CD4-positive, alpha-beta T cell (primary cell): ENCODE measurements at regions not wholly inside any gene's neighbourhood (a gene's known extent, or its start where the extent isn't known, plus 50 kb on each side); places are given as distances from the start of the nearest gene placed in this dataset.

Experiments
- ATAC-seq: fragments of 200-7000 bp; cut with Tn5 transposase; one replicate; pipeline ENCODE4 v1.10.0; 2022; ENCODE audit warnings: mild to moderate bottlenecking; ENCODE audit not compliant: poor library complexity
- CTCF ChIA-PET: fragments of 350-600 bp; sonication (Branson Sonifier 250); formaldehyde crosslinking; loops from one replicate; lab custom pipeline; 2021; ENCODE audit warnings: antibody characterized with exemption, inconsistent platforms; lab: Charles Lee
- POLR2A ChIA-PET: fragments of 350-600 bp; sonication (Branson Sonifier 250); formaldehyde crosslinking; loops from one replicate; lab custom pipeline; 2021; ENCODE audit warnings: antibody characterized with exemption, inconsistent platforms; lab: Charles Lee
- DNase-seq, 14 experiments: peaks; one replicate each; pipeline ENCODE4 v3.0.0-alpha.2; 2013 to 2020; ENCODE audit warnings: mixed read lengths in 2 of 14
- H3K27ac ChIP-seq, 2 donors: one replicate each; pipeline versions ENCODE4 v1.5.1 to v1.7.0; 2013; ENCODE audit warnings: low read length in 2 of 2, low read depth in 1 of 2, mild to moderate bottlenecking in 1 of 2
- H3K27me3 ChIP-seq, 2 experiments: 1 replicate in 1 of 2; 2 replicates in 1 of 2; pipeline versions ENCODE4 v1.6.1 to v1.7.0; 2013; ENCODE audit warnings: low read length in 2 of 2, control low read depth in 1 of 2, mild to moderate bottlenecking in 1 of 2, moderate library complexity in 1 of 2; ENCODE audit not compliant: insufficient read depth in 2 of 2, control insufficient read depth in 1 of 2
- H3K36me3 ChIP-seq: one replicate; pipeline ENCODE4 v1.6.1; 2013; ENCODE audit warnings: low read length, control low read depth; ENCODE audit not compliant: insufficient read depth
- H3K4me1 ChIP-seq: one replicate; pipeline ENCODE4 v1.6.1; 2013; ENCODE audit warnings: low read length, control low read depth; ENCODE audit not compliant: insufficient read depth
- H3K4me3 ChIP-seq: one replicate; pipeline ENCODE4 v1.5.1; 2013; ENCODE audit warnings: mild to moderate bottlenecking, low read length, moderate library complexity
- H3K9me3 ChIP-seq, 2 experiments: 1 replicate in 1 of 2; 2 replicates in 1 of 2; pipeline versions ENCODE4 v1.6.1 to v1.7.0; 2013; ENCODE audit warnings: low read length in 2 of 2, mild to moderate bottlenecking in 2 of 2, control low read depth in 1 of 2, moderate library complexity in 1 of 2; ENCODE audit not compliant: control insufficient read depth in 1 of 2, insufficient read depth in 1 of 2
- H3K27ac Mint-ChIP-seq: one replicate; pipeline ENCODE4 v1.8.0; 2020; ENCODE audit warnings: mixed read lengths
- H3K27me3 Mint-ChIP-seq: one replicate; pipeline ENCODE4 v1.8.0; 2021; ENCODE audit warnings: mixed read lengths
- H3K36me3 Mint-ChIP-seq: one replicate; pipeline ENCODE4 v1.8.0; 2021; ENCODE audit warnings: low read depth, mixed read lengths
- H3K4me1 Mint-ChIP-seq: one replicate; pipeline ENCODE4 v1.8.0; 2021; ENCODE audit warnings: low read depth, mixed read lengths
- H3K4me3 Mint-ChIP-seq: one replicate; pipeline ENCODE4 v1.8.0; 2020; ENCODE audit warnings: mild to moderate bottlenecking, mixed read lengths
- H3K9me3 Mint-ChIP-seq: one replicate; pipeline ENCODE4 v1.8.0; 2020; ENCODE audit warnings: mixed read lengths
- intact Hi-C, 2 experiments: fragments of 100-400 bp; cut with DNase I in 1 of 2; cut with micrococcal nuclease in 1 of 2; formaldehyde crosslinking; loops; one replicate each; pipeline versions ENCODE4 v1.15.1 to v1.9.0; 2023 to 2025; cut with DNase I, micrococcal nuclease
- TF ChIP-seq, protein P1 (sequence below): fragments of 200-600 bp; IDR thresholded peaks from one replicate; pipeline ENCODE4 v1.8.0; 2022; ENCODE audit warnings: antibody characterized with exemption, mild to moderate bottlenecking

DNA sequence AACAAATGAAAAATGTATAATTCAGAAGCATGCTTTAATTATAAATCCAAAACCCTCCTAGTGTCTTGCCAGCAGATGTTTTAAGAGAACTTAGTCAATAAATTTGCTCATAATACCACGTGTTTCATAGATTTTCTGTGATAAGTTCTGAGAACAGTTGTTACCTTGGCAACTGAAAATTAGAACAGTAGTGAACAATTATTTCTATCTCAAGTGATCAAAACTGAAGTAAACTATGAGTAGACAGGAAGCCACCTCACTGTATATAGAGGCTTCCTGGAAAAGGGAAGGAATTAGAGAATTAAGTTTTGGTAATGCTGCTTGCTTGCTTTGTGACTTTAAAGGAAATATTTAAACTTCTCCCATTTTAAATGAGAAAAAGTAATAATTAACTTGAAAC, 266.0 kb upstream of the ANO3 start:
- ATAC-seq (no peak), DNase-seq (no peak)
- H3K9me3 Mint-ChIP-seq, result peaks cover 4% of the 10 kb centered on the region
- TF ChIP-seq, protein P1, sequence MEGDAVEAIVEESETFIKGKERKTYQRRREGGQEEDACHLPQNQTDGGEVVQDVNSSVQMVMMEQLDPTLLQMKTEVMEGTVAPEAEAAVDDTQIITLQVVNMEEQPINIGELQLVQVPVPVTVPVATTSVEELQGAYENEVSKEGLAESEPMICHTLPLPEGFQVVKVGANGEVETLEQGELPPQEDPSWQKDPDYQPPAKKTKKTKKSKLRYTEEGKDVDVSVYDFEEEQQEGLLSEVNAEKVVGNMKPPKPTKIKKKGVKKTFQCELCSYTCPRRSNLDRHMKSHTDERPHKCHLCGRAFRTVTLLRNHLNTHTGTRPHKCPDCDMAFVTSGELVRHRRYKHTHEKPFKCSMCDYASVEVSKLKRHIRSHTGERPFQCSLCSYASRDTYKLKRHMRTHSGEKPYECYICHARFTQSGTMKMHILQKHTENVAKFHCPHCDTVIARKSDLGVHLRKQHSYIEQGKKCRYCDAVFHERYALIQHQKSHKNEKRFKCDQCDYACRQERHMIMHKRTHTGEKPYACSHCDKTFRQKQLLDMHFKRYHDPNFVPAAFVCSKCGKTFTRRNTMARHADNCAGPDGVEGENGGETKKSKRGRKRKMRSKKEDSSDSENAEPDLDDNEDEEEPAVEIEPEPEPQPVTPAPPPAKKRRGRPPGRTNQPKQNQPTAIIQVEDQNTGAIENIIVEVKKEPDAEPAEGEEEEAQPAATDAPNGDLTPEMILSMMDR, result no peak
- Histone ChIP-seq H3K27ac (no peak overlapping the region), H3K4me3 (no peak overlapping the region), H3K9me3 (peaks cover 0 to 3% of the 10 kb centered on the region in 2 experiments), H3K27me3 (no peaks in the 10 kb centered on the region), H3K36me3 (no peaks in the 10 kb centered on the region), H3K4me1 (no peaks in the 10 kb centered on the region)
- ChIA-PET POLR2A (no interaction called here), CTCF (no interaction called here)
- H3K27me3 Mint-ChIP-seq, result no peaks in the 10 kb centered on the region
- H3K36me3 Mint-ChIP-seq, result no peaks in the 10 kb centered on the region
- intact Hi-C loops, result no loop called here
- H3K27ac Mint-ChIP-seq, result no peak overlapping the region
- H3K4me1 Mint-ChIP-seq, result no peaks in the 10 kb centered on the region
- H3K4me3 Mint-ChIP-seq, result no peak overlapping the region

DNA sequence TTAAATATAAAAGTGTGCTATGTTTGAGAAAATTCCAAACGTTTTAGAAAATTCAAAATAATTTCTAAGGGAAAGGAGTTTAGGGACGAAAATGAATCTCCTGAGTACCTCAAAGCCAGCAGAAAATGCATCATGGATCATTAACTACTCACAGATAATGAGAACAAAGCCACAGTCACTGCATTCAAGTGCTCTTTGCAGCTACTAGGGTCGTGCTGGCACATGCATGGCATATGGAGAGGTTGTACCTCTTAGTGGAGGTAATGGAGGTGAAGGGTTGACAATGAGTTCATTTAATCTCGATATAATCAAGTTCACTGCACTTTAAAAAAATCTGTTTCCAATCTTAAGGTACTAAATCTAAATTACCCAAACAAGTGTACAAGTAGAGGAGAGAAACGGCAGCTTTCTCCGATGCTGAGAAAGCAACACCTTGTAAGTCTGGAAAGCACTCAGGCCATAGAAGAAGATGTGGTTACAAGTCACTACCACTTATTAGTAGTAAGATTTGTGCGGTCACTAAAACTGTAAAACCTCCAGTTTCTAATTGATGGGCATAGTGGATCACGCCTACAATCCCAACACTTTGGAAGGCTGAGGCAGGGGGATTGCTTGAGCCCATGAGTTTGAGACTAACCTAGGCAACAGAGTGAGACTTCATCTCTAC, 261.1 kb upstream of the ANO3 start:
- no peak for DNase-seq
- H3K27me3 ChIP-seq, result no peaks in the 10 kb centered on the region
- H3K4me1 Mint-ChIP-seq, result no peaks in the 10 kb centered on the region
- peaks cover 6% of the 10 kb centered on the region for H3K9me3 Mint-ChIP-seq
- TF ChIP-seq, protein P1, result no peak
- ChIA-PET CTCF (no interaction called here), POLR2A (no interaction called here)
- H3K27me3 Mint-ChIP-seq, result no peaks in the 10 kb centered on the region
- H3K27ac Mint-ChIP-seq, result no peak overlapping the region
- H3K4me3 ChIP-seq, result no peak overlapping the region
- no peak overlapping the region for H3K27ac ChIP-seq
- H3K4me1 ChIP-seq, result no peaks in the 10 kb centered on the region
- H3K36me3 ChIP-seq, result no peaks in the 10 kb centered on the region
- intact Hi-C loops, result no loop called here
- no peak overlapping the region for H3K4me3 Mint-ChIP-seq
- H3K9me3 ChIP-seq, result peaks cover 0 to 3% of the 10 kb centered on the region in 2 experiments
- H3K36me3 Mint-ChIP-seq, result no peaks in the 10 kb centered on the region
- no peak for ATAC-seq

DNA sequence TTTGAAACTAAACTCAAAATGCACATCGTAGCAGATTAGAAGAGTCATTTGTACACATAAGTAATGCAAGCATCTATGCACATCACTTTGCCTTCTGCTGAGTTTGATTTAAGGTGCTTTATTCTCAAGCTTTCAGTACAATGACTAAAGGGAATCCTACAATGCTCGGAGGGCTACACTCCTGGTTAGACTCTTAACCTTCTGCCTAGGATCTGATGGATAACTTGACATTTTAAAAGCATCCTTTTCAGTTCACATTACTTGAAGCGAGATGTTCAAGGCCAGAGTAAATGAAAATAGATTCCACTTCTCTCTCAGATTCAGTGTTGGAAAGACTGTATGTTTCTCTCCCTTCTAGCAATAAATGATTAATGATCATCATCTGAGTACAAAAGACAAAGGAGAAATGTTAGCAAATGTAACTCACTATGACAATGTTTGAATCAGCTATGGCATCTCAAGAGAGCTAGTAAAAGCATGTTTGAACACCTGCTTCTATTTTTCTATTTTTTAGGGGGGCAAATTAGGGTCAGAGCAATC, 259.2 kb upstream of the ANO3 start:
- intact Hi-C loops, result no loop called here
- Histone ChIP-seq H3K4me3 (no peak overlapping the region), H3K4me1 (no peaks in the 10 kb centered on the region), H3K27ac (no peak overlapping the region), H3K27me3 (no peaks in the 10 kb centered on the region), H3K36me3 (no peaks in the 10 kb centered on the region), H3K9me3 (no peaks in the 10 kb centered on the region)
- no peak overlapping the region for H3K27ac Mint-ChIP-seq
- H3K4me3 Mint-ChIP-seq, result no peak overlapping the region
- no peaks in the 10 kb centered on the region for H3K27me3 Mint-ChIP-seq
- ATAC-seq, result no peak
- H3K4me1 Mint-ChIP-seq, result no peaks in the 10 kb centered on the region
- no peaks in the 10 kb centered on the region for H3K36me3 Mint-ChIP-seq
- H3K9me3 Mint-ChIP-seq, result peaks cover 12% of the 10 kb centered on the region
- TF ChIP-seq, protein P1, result no peak
- ChIA-PET POLR2A (no interaction called here), CTCF (no interaction called here)
- no peak for DNase-seq
